Thyroid gland (tissue), 4 donors: ENCODE measurements at regions not wholly inside any gene's neighbourhood (a gene's known extent, or its start where the extent isn't known, plus 50 kb on each side); places are given as distances from the start of the nearest gene placed in this dataset.

Experiments
- DNase-seq, 2 donors: peaks; one replicate each; pipeline ENCODE4 v3.0.0-alpha.2; 2019
- H3K27ac ChIP-seq, 3 donors: fragments of 200-600 bp; sonication (generic); 1 replicate in 2 of 3; 2 replicates in 1 of 3; pipeline ENCODE4 v1.5.1; 2016 to 2019; ENCODE audit warnings: mild to moderate bottlenecking in 1 of 3, moderate library complexity in 1 of 3
- H3K27me3 ChIP-seq: fragments of 200-600 bp; sonication (generic); one replicate; pipeline ENCODE4 v1.5.1; 2019
- H3K36me3 ChIP-seq, 2 donors: fragments of 200-600 bp; sonication (generic); one replicate each; pipeline ENCODE4 v1.5.1; 2016 to 2019
- H3K4me1 ChIP-seq, 2 donors: fragments of 200-600 bp; sonication (generic); one replicate each; pipeline ENCODE4 v1.5.1; 2017 to 2019
- H3K4me3 ChIP-seq, 3 donors: fragments of 200-600 bp; sonication (generic); replicated peaks in 1 of 3; 1 replicate in 2 of 3; 2 replicates in 1 of 3; pipeline ENCODE4 v1.5.1; 2016; ENCODE audit warnings: mild to moderate bottlenecking in 1 of 3
- H3K9me3 ChIP-seq: fragments of 200-600 bp; sonication (generic); one replicate; pipeline ENCODE4 v1.5.1; 2017
- CTCF ChIP-seq, 6 experiments: fragments of 200-600 bp in 3 of 6; fragments of 450-650 bp in 3 of 6; sonication (generic) in 3 of 6; IDR thresholded peaks; one replicate each; pipeline ENCODE4 v1.5.1; 2016 to 2019; ENCODE audit warnings: antibody characterized with exemption in 6 of 6, mild to moderate bottlenecking in 2 of 6, inconsistent platforms in 1 of 6, moderate library complexity in 1 of 6
- POLR2A ChIP-seq, 2 donors: fragments of 450-650 bp; IDR thresholded peaks; one replicate each; pipeline ENCODE4 v1.6.1; 2017; ENCODE audit warnings: antibody characterized with exemption in 2 of 2, mild to moderate bottlenecking in 2 of 2, moderate library complexity in 1 of 2
- WGBS, 2 donors: methylation state at CpG; one replicate each; pipeline ENCODE4 v1.1.5; 2017; 5-methylcytosine and 5-hydroxymethylcytosine counted together
- intact Hi-C: fragments of 100-400 bp; cut with DNase I; formaldehyde crosslinking; loops from one replicate; pipeline ENCODE4 v1.15.1; 2023

GRCh38 chr22:49636214-49636613, 191.5 kb downstream of the BRD1 start:
- DNase-seq: no peak
- H3K4me1 ChIP-seq: peaks cover 0 to 6% of the 10 kb centered on the region in 2 donors
- intact Hi-C loops: no loop called here
- H3K4me3 ChIP-seq: no peak overlapping the region
- 77 to 85% methylated on average over 5 to 9 of the region's 10 CpGs for WGBS, 2 donors
- no peaks in the 10 kb centered on the region for H3K36me3 ChIP-seq
- H3K27ac ChIP-seq: no peak overlapping the region
- no peak for TF ChIP-seq POLR2A (IDR thresholded peaks at IDR 0.05)
- TF ChIP-seq CTCF (IDR thresholded peaks at IDR 0.05): no peak
- no peaks in the 10 kb centered on the region for H3K9me3 ChIP-seq
- H3K27me3 ChIP-seq: no peaks in the 10 kb centered on the region

GRCh38 chr22:49634006-49634772, 193.5 kb downstream of the BRD1 start:
- intact Hi-C loops: no loop called here
- H3K27me3 ChIP-seq: no peaks in the 10 kb centered on the region
- no peak overlapping the region for H3K27ac ChIP-seq

GRCh38 chr22:49633010-49633324, 194.7 kb downstream of the BRD1 start:
- 32 to 84% methylated on average over 3 to 5 of the region's 12 CpGs for WGBS, 2 donors
- H3K27ac ChIP-seq: no peak overlapping the region
- intact Hi-C loops: no loop called here
- no peak for DNase-seq
- no peaks in the 10 kb centered on the region for H3K27me3 ChIP-seq
- no peaks in the 10 kb centered on the region for H3K36me3 ChIP-seq
- no peaks in the 10 kb centered on the region for H3K9me3 ChIP-seq
- H3K4me3 ChIP-seq: no peak overlapping the region
- peaks cover 0 to 6% of the 10 kb centered on the region in 2 donors for H3K4me1 ChIP-seq
- TF ChIP-seq CTCF (IDR thresholded peaks at IDR 0.05) (no peak), POLR2A (IDR thresholded peaks at IDR 0.05) (no peak)

More at GRCh38 chr22:49634006-49634772, 193.5 kb downstream of the BRD1 start:
- Histone ChIP-seq H3K36me3 (no peaks in the 10 kb centered on the region), H3K9me3 (no peaks in the 10 kb centered on the region), H3K4me1 (peaks cover 0 to 6% of the 10 kb centered on the region in 2 donors), H3K4me3 (no peak overlapping the region)
- DNase-seq: no peak
- TF ChIP-seq CTCF (IDR thresholded peaks at IDR 0.05) (no peak), POLR2A (IDR thresholded peaks at IDR 0.05) (no peak)
- WGBS, 2 donors: 79 to 86% methylated on average over 9 to 21 of the region's 22 CpGs

GRCh38 chr22:49632199-49633009, 195.3 kb downstream of the BRD1 start:
- WGBS, 2 donors: 10 to 14% methylated on average over 35 to 49 of the region's 51 CpGs
- Histone ChIP-seq H3K27me3 (no peaks in the 10 kb centered on the region), H3K4me3 (peak overlapping the region in 1 of 3 donors; percentile 15), H3K27ac (no peak overlapping the region), H3K4me1 (peaks cover 0 to 6% of the 10 kb centered on the region in 2 donors), H3K36me3 (no peaks in the 10 kb centered on the region), H3K9me3 (no peaks in the 10 kb centered on the region)
- intact Hi-C loops: no loop called here
- peak; percentile 56 to 64 for DNase-seq
- TF ChIP-seq CTCF (IDR thresholded peaks at IDR 0.05): peak; percentile 38 to 85 (median 57)
- no peak for TF ChIP-seq POLR2A (IDR thresholded peaks at IDR 0.05)

GRCh38 chr22:49630448-49630946, 197.2 kb downstream of the BRD1 start:
- WGBS, 2 donors: 87 to 88% methylated on average over 12 to 17 of the region's 17 CpGs

More at GRCh38 chr22:49630448-49630946, 197.2 kb downstream of the BRD1 start:
- intact Hi-C loops: no loop called here
- H3K9me3 ChIP-seq: no peaks in the 10 kb centered on the region
- no peak overlapping the region for H3K4me3 ChIP-seq
- no peaks in the 10 kb centered on the region for H3K27me3 ChIP-seq
- no peak for DNase-seq
- no peak overlapping the region for H3K27ac ChIP-seq
- TF ChIP-seq POLR2A (IDR thresholded peaks at IDR 0.05) (no peak), CTCF (IDR thresholded peaks at IDR 0.05) (no peak)
- H3K36me3 ChIP-seq: no peaks in the 10 kb centered on the region
- peaks cover 0 to 6% of the 10 kb centered on the region in 2 donors for H3K4me1 ChIP-seq
